HG03060 (cell line): ENCODE measurements at regions not wholly inside any gene's neighbourhood (a gene's known extent, or its start where the extent isn't known, plus 50 kb on each side); places are given as distances from the start of the nearest gene placed in this dataset.
"Not testable (repeated sequence)": the region's sequence is repeated elsewhere in the genome, so short reads cannot be mapped to it uniquely, and the experiment has no call there.

ENCODE experiments used
- ATAC-seq: cut with Tn5 transposase; IDR thresholded peaks from one replicate; pipeline ENCODE4 v1.9.1; 2021; ENCODE audit warnings: low read depth, moderate number of reproducible peaks; ENCODE audit not compliant: unreplicated experiment

DNA sequence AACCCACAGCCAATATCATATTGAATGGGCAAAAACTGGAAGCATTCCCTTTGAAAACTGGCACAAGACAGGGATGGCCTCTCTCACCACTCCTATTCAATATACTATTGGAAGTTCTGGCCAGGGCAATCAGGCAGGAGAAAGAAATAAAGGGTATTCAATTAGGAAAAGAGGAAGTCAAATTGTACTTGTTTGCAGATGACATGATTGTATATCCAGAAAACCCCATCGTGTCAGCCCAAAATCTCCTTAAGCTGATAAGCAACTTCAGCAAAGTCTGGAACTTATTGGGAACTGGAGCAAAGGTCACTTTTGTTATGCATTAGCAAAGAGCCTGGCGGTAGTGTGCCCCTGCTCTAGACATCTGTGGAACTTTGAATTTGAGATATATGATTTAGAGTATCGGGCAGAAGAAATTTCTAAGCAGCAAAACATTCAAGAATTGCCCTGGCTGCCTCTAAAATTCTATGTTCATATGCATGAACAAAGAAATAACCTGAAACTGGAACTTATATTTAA, 53.4 kb upstream of the PSMA1 start:
- not testable (repeated sequence) for ATAC-seq

DNA sequence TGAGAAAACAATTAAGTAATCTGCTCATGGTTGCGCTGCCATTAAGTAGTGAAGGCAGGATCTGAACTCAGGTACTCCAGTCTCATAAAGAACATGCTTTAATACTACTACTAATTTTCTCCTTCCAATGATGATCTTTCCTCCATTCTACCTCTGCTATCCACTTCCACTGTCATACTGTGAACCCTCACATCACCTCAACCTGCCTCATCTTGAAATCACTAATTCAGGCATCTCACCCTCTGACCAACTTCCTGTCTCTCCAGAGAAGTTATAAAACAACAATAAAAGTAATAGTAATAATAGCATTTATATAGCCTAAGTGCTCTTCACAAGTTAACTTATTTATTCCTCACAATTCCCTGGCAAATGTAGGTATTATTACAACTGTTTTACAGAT, 57.1 kb upstream of the PSMA1 start:
- ATAC-seq: no peak

- ATAC-seq: no peak
Observed at GRCh38 chr11:14577835-14578529, 57.8 kb upstream of the PSMA1 start.

- ATAC-seq: peak; percentile 96
Observed at GRCh38 chr11:14578541-14578956, 58.4 kb upstream of the PSMA1 start.

- ATAC-seq: no peak
Observed at GRCh38 chr11:14579646-14580045, 59.5 kb upstream of the PSMA1 start.

GRCh38 chr11:14582793-14583192, 60.8 kb upstream of the PDE3B start:
- no peak for ATAC-seq

- no peak for ATAC-seq
Observed at GRCh38 chr11:14583252-14584034, 60.2 kb upstream of the PDE3B start.

DNA sequence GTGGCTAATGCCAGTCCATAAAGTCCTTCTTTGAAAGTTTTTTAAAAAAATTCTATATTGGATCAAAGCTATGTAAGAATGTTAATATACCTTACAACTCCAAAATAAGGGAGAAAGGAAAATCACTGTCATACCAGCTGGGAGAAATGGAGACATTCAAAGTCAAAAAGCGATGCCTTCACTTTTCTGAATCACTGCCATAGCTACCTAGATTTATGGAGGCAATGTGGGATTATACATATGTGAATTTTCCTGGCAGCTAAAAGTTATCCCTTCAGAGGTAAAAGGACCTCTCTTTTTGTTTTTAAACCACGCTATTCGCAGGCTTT, 59.6 kb upstream of the PDE3B start:
- no peak for ATAC-seq

GRCh38 chr11:14584595-14584994, 59.0 kb upstream of the PDE3B start:
- no peak for ATAC-seq

- ATAC-seq: no peak
Observed at GRCh38 chr11:14585438-14585837, 58.2 kb upstream of the PDE3B start.

GRCh38 chr11:14587258-14587657, 56.3 kb upstream of the PDE3B start:
- no peak for ATAC-seq

- no peak for ATAC-seq
Observed at GRCh38 chr11:14588681-14589080, 54.9 kb upstream of the PDE3B start.

DNA sequence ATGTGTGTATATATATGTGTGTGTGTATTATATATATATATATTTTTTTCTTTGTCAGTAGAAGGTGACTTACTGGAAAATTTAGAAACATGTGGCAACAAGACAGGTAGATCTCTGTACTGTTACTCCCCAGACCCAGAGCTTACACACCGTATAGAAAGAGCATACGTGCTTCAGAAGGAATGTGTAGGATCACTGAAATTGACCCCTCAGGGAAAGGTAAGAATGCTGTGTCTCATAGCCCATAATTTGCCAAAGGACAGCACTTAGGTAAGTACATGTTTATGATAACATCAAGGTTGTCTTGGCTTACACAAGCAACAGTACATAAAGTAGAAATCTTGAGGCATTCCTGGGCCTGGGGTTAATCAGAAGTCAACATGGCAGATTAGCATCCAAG, 54.2 kb upstream of the PDE3B start:
- ATAC-seq: no peak

- not testable (repeated sequence) for ATAC-seq
Observed at GRCh38 chr11:14591046-14591445, 52.6 kb upstream of the PDE3B start.

- ATAC-seq: no peak
Observed at GRCh38 chr11:14593671-14594070, 49.9 kb upstream of the PDE3B start.
